ENCODE measurements at regions not wholly inside any gene's neighbourhood (a gene's known extent, or its start where the extent isn't known, plus 50 kb on each side); places are given as distances from the start of the nearest gene placed in this dataset.

- no peaks in the 10 kb centered on the region for H3K27me3 ChIP-seq (ENCODE audit: control insufficient read depth, extremely low read depth, insufficient read depth, low read length)
- H4K20me1 ChIP-seq (ENCODE audit: control insufficient read depth, extremely low read depth, insufficient read depth, low read length), result no peaks in the 10 kb centered on the region
- H3K4me2 ChIP-seq (ENCODE audit: control insufficient read depth, extremely low read depth, insufficient read depth, low read depth, low read length), result no peak overlapping the region
- dilution Hi-C loops (cut with MboI; ENCODE audit: extremely low pct_ligation_motif_present, low sequenced_read_pairs), result no loop called here
- no peaks in the 10 kb centered on the region for H3K79me2 ChIP-seq (ENCODE audit: control insufficient read depth, insufficient read depth, low read length)
- FAIRE-seq (no peak), DNase-seq (ENCODE audit: low read depth, low spot score) (no peak)
- H3K27ac ChIP-seq (ENCODE audit: control insufficient read depth, insufficient read depth, low read length), result no peak overlapping the region
- TF ChIP-seq EZH2 (IDR thresholded peaks at IDR 0.05; ENCODE audit: low read length) (no peak), CTCF (optimal IDR thresholded peaks at IDR 0.05 in 1 of 3, IDR thresholded peaks at IDR 0.05 in 1 of 3, conservative IDR thresholded peaks at IDR 0.05 in 1 of 3; ENCODE audit: extremely low read depth in 1 of 3, insufficient read depth in 2 of 3, low read length in 3 of 3) (no peak)
- no peak overlapping the region for H3K9ac ChIP-seq (ENCODE audit: control insufficient read depth, extremely low read depth, insufficient read depth, low read length)
- H2AFZ ChIP-seq (ENCODE audit: control insufficient read depth, low read length), result no peak overlapping the region
- H3K4me1 ChIP-seq (ENCODE audit: control insufficient read depth, extremely low read depth, insufficient read depth, low read length), result no peaks in the 10 kb centered on the region
- no peak overlapping the region for H3K4me3 ChIP-seq (ENCODE audit: control insufficient read depth in 2 of 3, extremely low read depth in 1 of 3, insufficient read depth in 2 of 3, low read depth in 1 of 3, low read length in 3 of 3)
- H3K9me3 ChIP-seq (ENCODE audit: control insufficient read depth, low read depth, low read length), result no peaks in the 10 kb centered on the region
- no peaks in the 10 kb centered on the region for H3K9me1 ChIP-seq (ENCODE audit: control insufficient read depth, extremely low read depth, insufficient read depth, low read length)
- H3K36me3 ChIP-seq (ENCODE audit: control insufficient read depth in 2 of 2, extremely low read depth in 1 of 2, insufficient read depth in 2 of 2, low read length in 2 of 2), result no peaks in the 10 kb centered on the region
Observed at GRCh38 chr16:79493911-79494310, 106.6 kb downstream of the MAF start.

DNA sequence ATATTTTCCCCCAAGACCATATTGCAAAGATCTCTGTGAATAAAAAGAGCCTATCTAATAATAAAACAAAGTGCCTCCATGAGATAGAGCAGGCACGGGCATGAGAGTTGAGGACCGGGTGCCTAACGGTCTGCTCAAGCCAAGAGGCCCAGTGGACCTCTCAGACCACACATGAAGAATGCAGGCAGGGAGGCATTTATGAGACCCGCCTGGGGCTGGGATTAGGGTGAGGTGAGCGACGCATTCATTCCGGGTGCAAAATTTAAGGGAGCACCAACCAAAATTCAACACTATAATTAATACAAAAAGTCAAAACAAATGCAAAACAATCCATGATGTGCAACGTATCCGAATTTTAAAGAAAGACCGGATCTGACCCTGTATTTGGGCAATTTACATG lies 108.5 kb downstream of the MAF start:
- Histone ChIP-seq H3K79me2 (ENCODE audit: control insufficient read depth, insufficient read depth, low read length) (no peaks in the 10 kb centered on the region), H3K27me3 (ENCODE audit: control insufficient read depth, extremely low read depth, insufficient read depth, low read length) (peaks cover 3% of the 10 kb centered on the region), H3K36me3 (ENCODE audit: control insufficient read depth in 2 of 2, extremely low read depth in 1 of 2, insufficient read depth in 2 of 2, low read length in 2 of 2) (no peaks in the 10 kb centered on the region), H2AFZ (ENCODE audit: control insufficient read depth, low read length) (no peak overlapping the region), H3K4me2 (ENCODE audit: control insufficient read depth, extremely low read depth, insufficient read depth, low read depth, low read length) (no peak overlapping the region), H3K27ac (ENCODE audit: control insufficient read depth, insufficient read depth, low read length) (no peak overlapping the region), H3K9ac (ENCODE audit: control insufficient read depth, extremely low read depth, insufficient read depth, low read length) (no peak overlapping the region), H3K9me3 (ENCODE audit: control insufficient read depth, low read depth, low read length) (no peaks in the 10 kb centered on the region), H3K9me1 (ENCODE audit: control insufficient read depth, extremely low read depth, insufficient read depth, low read length) (no peaks in the 10 kb centered on the region), H4K20me1 (ENCODE audit: control insufficient read depth, extremely low read depth, insufficient read depth, low read length) (no peaks in the 10 kb centered on the region), H3K4me1 (ENCODE audit: control insufficient read depth, extremely low read depth, insufficient read depth, low read length) (no peaks in the 10 kb centered on the region), H3K4me3 (ENCODE audit: control insufficient read depth in 2 of 3, extremely low read depth in 1 of 3, insufficient read depth in 2 of 3, low read depth in 1 of 3, low read length in 3 of 3) (no peak overlapping the region)
- FAIRE-seq (no peak), DNase-seq (ENCODE audit: low read depth, low spot score) (no peak)
- dilution Hi-C loops (cut with MboI; ENCODE audit: extremely low pct_ligation_motif_present, low sequenced_read_pairs), result no loop called here
- TF ChIP-seq EZH2 (IDR thresholded peaks at IDR 0.05; ENCODE audit: low read length), result no peak
- no peak for TF ChIP-seq CTCF (optimal IDR thresholded peaks at IDR 0.05 in 1 of 3, IDR thresholded peaks at IDR 0.05 in 1 of 3, conservative IDR thresholded peaks at IDR 0.05 in 1 of 3; ENCODE audit: extremely low read depth in 1 of 3, insufficient read depth in 2 of 3, low read length in 3 of 3)

All from keratinocyte (primary cell).